ENCODE measurements at regions not wholly inside any gene's neighbourhood (a gene's known extent, or its start where the extent isn't known, plus 50 kb on each side); places are given as distances from the start of the nearest gene placed in this dataset.

DNA sequence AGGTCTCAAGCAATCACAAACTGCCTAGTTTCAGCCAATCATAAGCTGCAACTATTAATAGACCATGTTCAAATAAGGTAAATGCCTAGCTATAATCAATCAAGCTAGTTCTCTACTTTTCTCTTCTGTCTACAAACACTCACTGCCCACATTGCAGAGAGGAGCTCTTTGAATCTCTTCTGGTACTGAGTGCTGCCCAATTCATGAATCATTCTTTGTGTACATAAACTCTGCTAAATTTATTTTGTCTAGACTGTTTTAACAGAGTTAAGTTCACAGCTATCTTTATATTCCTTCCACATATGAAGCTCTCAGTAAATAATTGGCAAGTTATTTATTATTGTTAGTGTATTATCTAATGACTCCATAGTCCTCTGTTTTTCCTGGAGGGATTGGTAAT, 411.0 kb downstream of the EPHA7 start:
- Histone ChIP-seq H3K4me1 (no peaks in the 10 kb centered on the region), H3K27ac (no peak overlapping the region), H3K4me3 (no peak overlapping the region), H3K27me3 (no peaks in the 10 kb centered on the region), H3K9me3 (peaks cover 0 to 5% (median 0%) of the 10 kb centered on the region in 12 donors), H3K36me3 (no peaks in the 10 kb centered on the region)
- no peak for TF ChIP-seq POLR2A (IDR thresholded peaks at IDR 0.05)
- TF ChIP-seq, protein P1, sequence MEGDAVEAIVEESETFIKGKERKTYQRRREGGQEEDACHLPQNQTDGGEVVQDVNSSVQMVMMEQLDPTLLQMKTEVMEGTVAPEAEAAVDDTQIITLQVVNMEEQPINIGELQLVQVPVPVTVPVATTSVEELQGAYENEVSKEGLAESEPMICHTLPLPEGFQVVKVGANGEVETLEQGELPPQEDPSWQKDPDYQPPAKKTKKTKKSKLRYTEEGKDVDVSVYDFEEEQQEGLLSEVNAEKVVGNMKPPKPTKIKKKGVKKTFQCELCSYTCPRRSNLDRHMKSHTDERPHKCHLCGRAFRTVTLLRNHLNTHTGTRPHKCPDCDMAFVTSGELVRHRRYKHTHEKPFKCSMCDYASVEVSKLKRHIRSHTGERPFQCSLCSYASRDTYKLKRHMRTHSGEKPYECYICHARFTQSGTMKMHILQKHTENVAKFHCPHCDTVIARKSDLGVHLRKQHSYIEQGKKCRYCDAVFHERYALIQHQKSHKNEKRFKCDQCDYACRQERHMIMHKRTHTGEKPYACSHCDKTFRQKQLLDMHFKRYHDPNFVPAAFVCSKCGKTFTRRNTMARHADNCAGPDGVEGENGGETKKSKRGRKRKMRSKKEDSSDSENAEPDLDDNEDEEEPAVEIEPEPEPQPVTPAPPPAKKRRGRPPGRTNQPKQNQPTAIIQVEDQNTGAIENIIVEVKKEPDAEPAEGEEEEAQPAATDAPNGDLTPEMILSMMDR (IDR thresholded peaks at IDR 0.05): no peak
- no peak for ATAC-seq
- no peak for DNase-seq
- intact Hi-C loops (cut with DNase I): no loop called here

DNA sequence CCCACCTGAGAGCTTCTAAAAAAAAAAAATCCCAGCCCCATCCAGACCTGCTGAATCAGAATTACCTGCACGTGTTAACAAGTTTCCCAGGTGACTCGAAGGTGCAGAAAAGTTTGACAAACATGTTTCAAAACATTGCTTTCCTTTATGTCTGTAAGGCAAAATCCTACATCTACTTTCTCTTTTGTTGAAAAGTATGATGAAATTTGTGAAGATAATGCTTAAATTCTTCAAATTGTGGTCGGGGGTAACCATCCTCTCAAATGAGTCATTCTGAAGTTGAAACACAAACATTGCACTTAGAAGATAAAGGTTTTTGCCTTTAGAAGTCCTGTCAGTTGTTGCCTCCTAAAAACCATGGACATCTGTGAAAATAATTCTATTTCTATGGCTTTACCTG, 429.7 kb downstream of the EPHA7 start:
- TF ChIP-seq POLR2A (IDR thresholded peaks at IDR 0.05): no peak
- TF ChIP-seq, protein P1 (IDR thresholded peaks at IDR 0.05): no peak
- Histone ChIP-seq H3K4me1 (no peaks in the 10 kb centered on the region), H3K36me3 (no peaks in the 10 kb centered on the region), H3K4me3 (no peak overlapping the region), H3K27me3 (no peaks in the 10 kb centered on the region), H3K9me3 (no peaks in the 10 kb centered on the region), H3K27ac (no peak overlapping the region)
- DNase-seq: no peak
- 71 to 81% (median 76%) methylated on average over 3 of the region's 3 CpGs for WGBS, 4 donors
- no peak for ATAC-seq
- intact Hi-C loops (cut with DNase I): no loop called here

- intact Hi-C loops (cut with DNase I): no loop called here
- DNase-seq (no peak), ATAC-seq (no peak)
- no peak for TF ChIP-seq POLR2A (IDR thresholded peaks at IDR 0.05)
- TF ChIP-seq, protein P1 (IDR thresholded peaks at IDR 0.05): no peak
- WGBS, 4 donors: 48 to 54% (median 52%) methylated on average over 2 of the region's 2 CpGs
- Histone ChIP-seq H3K36me3 (no peaks in the 10 kb centered on the region), H3K4me3 (no peak overlapping the region), H3K27ac (no peak overlapping the region), H3K4me1 (no peaks in the 10 kb centered on the region), H3K9me3 (no peaks in the 10 kb centered on the region), H3K27me3 (no peaks in the 10 kb centered on the region)
Measured at GRCh38 chr6:92979281-92979680, 440.1 kb downstream of the EPHA7 start.

GRCh38 chr6:92977018-92977417, 442.3 kb downstream of the EPHA7 start:
- no peak for TF ChIP-seq POLR2A (IDR thresholded peaks at IDR 0.05)
- TF ChIP-seq, protein P1 (IDR thresholded peaks at IDR 0.05): no peak
- 53 to 78% (median 62%) methylated on average over 1 of the region's 1 CpG for WGBS, 4 donors
- Histone ChIP-seq H3K4me1 (no peaks in the 10 kb centered on the region), H3K4me3 (no peak overlapping the region), H3K36me3 (no peaks in the 10 kb centered on the region), H3K9me3 (no peaks in the 10 kb centered on the region), H3K27ac (no peak overlapping the region), H3K27me3 (no peaks in the 10 kb centered on the region)
- intact Hi-C loops (cut with DNase I): no loop called here
- DNase-seq: no peak
- no peak for ATAC-seq
